ENCODE measurements at regions not wholly inside any gene's neighbourhood (a gene's known extent, or its start where the extent isn't known, plus 50 kb on each side); places are given as distances from the start of the nearest gene placed in this dataset.

DNA sequence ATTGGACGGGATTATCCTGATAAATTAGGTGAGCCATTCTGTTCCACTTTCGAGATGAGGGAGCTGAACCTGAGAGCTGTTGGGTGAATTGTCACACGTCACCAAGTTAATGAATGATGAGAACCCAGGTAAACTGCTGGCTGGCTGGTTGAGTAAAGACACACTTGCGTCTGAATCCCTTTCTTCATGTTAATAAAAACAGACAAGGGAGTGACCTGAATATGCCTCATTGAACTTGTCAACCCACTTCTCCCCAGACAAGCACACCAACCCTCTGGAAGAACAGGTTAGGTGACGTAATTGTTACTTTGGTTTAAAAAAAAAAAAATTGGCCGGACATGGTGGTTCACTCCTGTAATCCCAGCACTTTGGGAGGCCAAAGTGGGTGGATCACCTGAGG is 400.9 kb upstream of the CDH5 start:
- H3K9me3 ChIP-seq (ENCODE audit: control insufficient read depth, low read length): no peaks in the 10 kb centered on the region
- H3K27me3 Mint-ChIP-seq (ENCODE audit: insufficient read depth): peaks cover 2% of the 10 kb centered on the region
- no peaks in the 10 kb centered on the region for H3K27me3 ChIP-seq (ENCODE audit: control insufficient read depth, insufficient read depth, low read length, poor library complexity, severe bottlenecking)
- no peak overlapping the region for H3K27ac ChIP-seq (ENCODE audit: low read depth, low read length)
- no peak for DNase-seq
- H3K4me1 ChIP-seq (ENCODE audit: control insufficient read depth, insufficient read depth, low read length): no peaks in the 10 kb centered on the region
- H3K4me3 ChIP-seq (ENCODE audit: low read length): no peak overlapping the region
- peaks cover 6% of the 10 kb centered on the region for H3K4me1 Mint-ChIP-seq
- no peak overlapping the region for H3K9ac ChIP-seq (ENCODE audit: extremely low read depth, low read length, poor library complexity, severe bottlenecking)
- peaks cover 4% of the 10 kb centered on the region for H3K9me3 Mint-ChIP-seq
- no peaks in the 10 kb centered on the region for H3K36me3 Mint-ChIP-seq (ENCODE audit: low read depth)
- H3K27ac Mint-ChIP-seq: no peak overlapping the region
- TF ChIP-seq, protein P1, sequence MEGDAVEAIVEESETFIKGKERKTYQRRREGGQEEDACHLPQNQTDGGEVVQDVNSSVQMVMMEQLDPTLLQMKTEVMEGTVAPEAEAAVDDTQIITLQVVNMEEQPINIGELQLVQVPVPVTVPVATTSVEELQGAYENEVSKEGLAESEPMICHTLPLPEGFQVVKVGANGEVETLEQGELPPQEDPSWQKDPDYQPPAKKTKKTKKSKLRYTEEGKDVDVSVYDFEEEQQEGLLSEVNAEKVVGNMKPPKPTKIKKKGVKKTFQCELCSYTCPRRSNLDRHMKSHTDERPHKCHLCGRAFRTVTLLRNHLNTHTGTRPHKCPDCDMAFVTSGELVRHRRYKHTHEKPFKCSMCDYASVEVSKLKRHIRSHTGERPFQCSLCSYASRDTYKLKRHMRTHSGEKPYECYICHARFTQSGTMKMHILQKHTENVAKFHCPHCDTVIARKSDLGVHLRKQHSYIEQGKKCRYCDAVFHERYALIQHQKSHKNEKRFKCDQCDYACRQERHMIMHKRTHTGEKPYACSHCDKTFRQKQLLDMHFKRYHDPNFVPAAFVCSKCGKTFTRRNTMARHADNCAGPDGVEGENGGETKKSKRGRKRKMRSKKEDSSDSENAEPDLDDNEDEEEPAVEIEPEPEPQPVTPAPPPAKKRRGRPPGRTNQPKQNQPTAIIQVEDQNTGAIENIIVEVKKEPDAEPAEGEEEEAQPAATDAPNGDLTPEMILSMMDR (conservative IDR thresholded peaks at IDR 0.05): no peak
- H3K4me3 Mint-ChIP-seq: no peak overlapping the region
- 89 to 100% methylated on average over 3 to 6 of the region's 6 CpGs for WGBS, 2 experiments (ENCODE audit: insufficient coverage in 1 of 2, insufficient read length in 1 of 2)
- no peaks in the 10 kb centered on the region for H3K36me3 ChIP-seq (ENCODE audit: control insufficient read depth, insufficient read depth, low read length)

DNA sequence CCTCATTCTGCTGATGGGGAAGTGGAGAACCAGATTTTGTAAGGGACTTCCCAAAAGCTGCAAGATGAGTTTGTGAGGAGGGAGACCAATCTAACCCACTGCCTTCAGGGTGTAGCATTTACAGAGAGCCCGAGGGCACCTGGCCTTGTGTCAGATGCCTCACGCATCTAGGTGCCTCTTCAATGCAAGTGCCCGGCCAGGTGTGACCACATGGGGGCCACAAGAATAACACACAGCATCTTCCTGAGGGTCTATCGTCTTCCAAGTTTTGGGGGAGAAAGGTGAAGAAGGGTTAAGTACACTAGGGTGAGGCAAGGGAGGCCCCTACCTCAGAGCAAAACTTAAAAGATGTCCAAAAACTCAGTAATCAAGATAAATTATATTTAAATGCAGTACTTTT is 401.7 kb upstream of the CDH5 start:
- H3K27ac Mint-ChIP-seq: no peak overlapping the region
- Histone ChIP-seq H3K4me3 (ENCODE audit: low read length) (no peak overlapping the region), H3K9ac (ENCODE audit: extremely low read depth, low read length, poor library complexity, severe bottlenecking) (no peak overlapping the region), H3K36me3 (ENCODE audit: control insufficient read depth, insufficient read depth, low read length) (no peaks in the 10 kb centered on the region), H3K27ac (ENCODE audit: low read depth, low read length) (no peak overlapping the region), H3K27me3 (ENCODE audit: control insufficient read depth, insufficient read depth, low read length, poor library complexity, severe bottlenecking) (no peaks in the 10 kb centered on the region), H3K4me1 (ENCODE audit: control insufficient read depth, insufficient read depth, low read length) (no peaks in the 10 kb centered on the region), H3K9me3 (ENCODE audit: control insufficient read depth, low read length) (no peaks in the 10 kb centered on the region)
- no peaks in the 10 kb centered on the region for H3K36me3 Mint-ChIP-seq (ENCODE audit: low read depth)
- peaks cover 7% of the 10 kb centered on the region for H3K4me1 Mint-ChIP-seq
- no peak overlapping the region for H3K4me3 Mint-ChIP-seq
- TF ChIP-seq, protein P1 (conservative IDR thresholded peaks at IDR 0.05): peak; percentile 70
- peaks cover 2% of the 10 kb centered on the region for H3K27me3 Mint-ChIP-seq (ENCODE audit: insufficient read depth)
- 88 to 95% methylated on average over 2 to 4 of the region's 4 CpGs for WGBS, 2 experiments (ENCODE audit: insufficient coverage in 1 of 2, insufficient read length in 1 of 2)
- no peaks in the 10 kb centered on the region for H3K9me3 Mint-ChIP-seq
- DNase-seq: peak; percentile 58

DNA sequence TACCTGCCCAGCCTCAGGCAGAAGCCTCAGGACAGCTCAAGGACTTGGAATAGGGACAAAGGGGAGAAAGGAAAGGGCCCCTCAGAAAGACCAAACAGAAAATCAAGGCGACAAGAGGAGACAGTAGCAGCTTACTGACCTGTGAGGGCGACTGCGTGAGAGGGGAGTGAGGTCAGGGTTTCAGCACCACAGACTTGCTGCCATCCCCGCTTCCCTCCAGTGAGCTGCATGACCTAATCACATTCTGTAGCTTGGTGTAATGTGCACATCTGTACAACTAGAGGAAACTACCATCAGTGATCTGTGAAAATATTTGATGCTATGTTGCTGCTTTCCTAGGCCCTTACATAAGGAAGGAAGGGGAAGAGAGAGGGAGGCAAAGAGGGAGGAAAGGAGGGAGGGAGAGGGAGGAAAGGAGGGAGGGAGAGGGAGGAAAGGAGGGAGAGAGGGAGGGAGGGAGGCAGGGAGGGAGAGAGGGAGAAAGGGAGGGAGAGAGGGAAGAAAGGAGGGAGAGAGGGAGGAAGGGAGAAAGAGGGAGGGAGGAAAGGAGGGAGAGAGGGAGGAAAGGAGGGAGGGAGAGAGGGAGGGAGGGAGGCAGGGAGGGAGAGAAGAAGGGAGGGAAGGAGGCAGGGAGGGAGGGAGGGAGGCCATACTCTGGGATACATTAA is 404.9 kb upstream of the CDH5 start:
- WGBS, 2 experiments (ENCODE audit: insufficient coverage in 1 of 2, insufficient read length in 1 of 2): 81 to 92% methylated on average over 4 of the region's 4 CpGs
- H3K27ac ChIP-seq (ENCODE audit: low read depth, low read length): no peak overlapping the region
- H3K4me3 Mint-ChIP-seq: no peak overlapping the region
- H3K4me1 ChIP-seq (ENCODE audit: control insufficient read depth, insufficient read depth, low read length): peaks cover 9% of the 10 kb centered on the region
- H3K9me3 ChIP-seq (ENCODE audit: control insufficient read depth, low read length): no peaks in the 10 kb centered on the region
- H3K27me3 ChIP-seq (ENCODE audit: control insufficient read depth, insufficient read depth, low read length, poor library complexity, severe bottlenecking): no peaks in the 10 kb centered on the region
- no peaks in the 10 kb centered on the region for H3K36me3 Mint-ChIP-seq (ENCODE audit: low read depth)
- TF ChIP-seq, protein P1 (conservative IDR thresholded peaks at IDR 0.05): no peak
- H3K36me3 ChIP-seq (ENCODE audit: control insufficient read depth, insufficient read depth, low read length): no peaks in the 10 kb centered on the region
- no peaks in the 10 kb centered on the region for H3K9me3 Mint-ChIP-seq
- H3K4me3 ChIP-seq (ENCODE audit: low read length): no peak overlapping the region
- no peak overlapping the region for H3K27ac Mint-ChIP-seq
- H3K4me1 Mint-ChIP-seq: peaks cover 23% of the 10 kb centered on the region
- no peak for DNase-seq
- peaks cover 2% of the 10 kb centered on the region for H3K27me3 Mint-ChIP-seq (ENCODE audit: insufficient read depth)
- no peak overlapping the region for H3K9ac ChIP-seq (ENCODE audit: extremely low read depth, low read length, poor library complexity, severe bottlenecking)

All from endodermal cell (in vitro differentiated cells).